Fibroblast of peridontal ligament (primary cell): ENCODE measurements at regions not wholly inside any gene's neighbourhood (a gene's known extent, or its start where the extent isn't known, plus 50 kb on each side); places are given as distances from the start of the nearest gene placed in this dataset.

Experiments
- DNase-seq: peaks from one replicate; pipeline ENCODE4 v3.0.0-alpha.2; 2010; ENCODE audit errors: extremely low read depth

- no peak for DNase-seq
Observed at GRCh38 chr22:48318575-48319320, 1508.9 kb downstream of the BRD1 start.

GRCh38 chr22:48318173-48318572, 1509.5 kb downstream of the BRD1 start:
- DNase-seq = no peak

GRCh38 chr22:48316257-48317250, 1511.1 kb downstream of the BRD1 start:
- no peak for DNase-seq

- DNase-seq = no peak
Observed at GRCh38 chr22:48315439-48316256, 1512.0 kb downstream of the BRD1 start.

DNA sequence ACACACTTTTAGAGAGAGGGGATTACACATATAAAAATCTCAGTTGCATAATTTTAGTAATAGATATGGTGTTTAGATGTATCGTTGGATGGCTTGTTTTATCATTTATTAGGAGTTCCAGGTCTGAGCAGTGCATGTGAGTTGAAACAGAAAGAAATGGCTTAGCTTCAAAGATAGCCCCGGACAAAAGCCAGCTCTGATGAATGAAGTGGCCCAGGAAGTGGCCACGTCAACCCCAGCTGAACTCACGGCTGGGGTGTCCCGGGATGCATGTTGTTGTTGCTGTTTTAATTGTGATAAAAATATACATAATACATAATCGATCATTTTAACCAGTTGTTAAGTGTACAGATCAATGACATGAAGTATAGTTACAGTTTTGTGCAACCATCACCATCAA, 1513.6 kb downstream of the BRD1 start:
- DNase-seq = no peak

DNA sequence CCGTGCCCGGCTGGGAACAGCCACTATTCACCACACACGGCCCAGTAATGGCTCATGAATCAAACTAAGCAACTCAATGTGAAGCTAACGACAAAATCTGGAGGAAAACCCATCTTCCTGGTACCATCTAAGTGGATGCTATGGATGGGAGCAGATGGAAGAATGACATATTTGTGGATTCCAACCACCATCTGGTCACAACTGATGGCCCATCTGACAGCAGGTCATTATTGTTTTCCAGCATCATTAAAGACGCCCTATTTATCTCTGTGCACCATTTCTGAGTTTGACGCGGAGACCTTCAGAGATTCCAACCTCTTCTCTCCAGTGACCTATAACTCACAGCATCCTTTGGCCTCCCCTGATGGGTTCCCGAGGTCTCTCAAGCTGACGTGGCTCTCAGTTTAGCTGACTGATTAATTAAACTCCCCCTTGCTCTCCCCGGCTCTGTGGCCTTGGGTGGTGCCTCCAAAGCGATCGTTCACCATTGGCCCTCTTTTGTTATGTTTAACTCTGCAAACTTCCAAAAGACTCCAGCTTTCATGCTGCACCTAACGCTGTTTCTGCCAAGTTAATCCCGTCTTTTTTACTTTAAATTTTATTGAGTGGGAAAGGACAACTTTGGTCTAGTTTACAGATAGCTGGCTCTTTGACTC, 1514.4 kb downstream of the BRD1 start:
- no peak for DNase-seq

DNA sequence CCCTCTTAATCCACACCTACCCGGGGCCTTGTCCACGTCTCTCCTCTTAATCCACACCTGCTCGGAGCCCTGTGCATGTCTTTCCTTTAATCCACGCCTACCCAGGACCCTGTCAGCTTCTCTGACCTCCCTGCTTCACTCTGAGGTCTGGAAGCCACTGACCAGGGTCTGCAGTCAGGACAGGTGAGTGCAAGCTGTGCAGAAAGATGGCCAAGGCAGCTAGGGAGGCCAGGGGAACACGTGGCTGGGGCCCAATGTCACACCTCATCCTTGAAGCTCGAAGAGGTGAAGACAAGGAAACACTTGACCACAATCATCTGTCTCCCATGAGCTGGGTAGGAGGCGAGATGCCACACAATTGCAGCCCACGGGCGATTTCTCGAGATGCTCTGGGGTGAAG, 1516.9 kb downstream of the BRD1 start:
- no peak for DNase-seq

- DNase-seq = no peak
Observed at GRCh38 chr22:48310289-48310688, 1517.4 kb downstream of the BRD1 start.

DNA sequence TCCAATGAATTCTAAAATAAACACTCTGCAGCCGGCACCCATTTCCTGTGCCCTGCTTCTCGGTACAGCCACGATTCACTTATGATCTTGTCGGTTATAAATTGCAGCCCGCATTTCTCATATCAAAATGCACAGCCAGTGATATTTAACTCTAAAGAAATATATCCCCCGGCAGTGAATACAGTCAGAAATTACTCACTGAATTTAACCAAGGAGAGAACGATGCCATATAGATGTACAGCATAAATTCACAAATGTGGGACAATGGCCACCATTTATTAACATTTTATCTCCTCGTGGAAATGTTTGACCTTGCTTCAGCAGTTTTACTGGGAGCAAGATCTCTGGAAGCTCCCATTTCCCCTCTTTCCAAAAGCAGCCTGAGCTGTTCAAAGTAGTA, 1517.8 kb downstream of the BRD1 start:
- no peak for DNase-seq

GRCh38 chr22:48309115-48309705, 1518.5 kb downstream of the BRD1 start:
- DNase-seq = no peak

GRCh38 chr22:48307931-48308330, 1519.7 kb downstream of the BRD1 start:
- DNase-seq = no peak

- no peak for DNase-seq
Observed at GRCh38 chr22:48306785-48307510, 1520.7 kb downstream of the BRD1 start.

DNA sequence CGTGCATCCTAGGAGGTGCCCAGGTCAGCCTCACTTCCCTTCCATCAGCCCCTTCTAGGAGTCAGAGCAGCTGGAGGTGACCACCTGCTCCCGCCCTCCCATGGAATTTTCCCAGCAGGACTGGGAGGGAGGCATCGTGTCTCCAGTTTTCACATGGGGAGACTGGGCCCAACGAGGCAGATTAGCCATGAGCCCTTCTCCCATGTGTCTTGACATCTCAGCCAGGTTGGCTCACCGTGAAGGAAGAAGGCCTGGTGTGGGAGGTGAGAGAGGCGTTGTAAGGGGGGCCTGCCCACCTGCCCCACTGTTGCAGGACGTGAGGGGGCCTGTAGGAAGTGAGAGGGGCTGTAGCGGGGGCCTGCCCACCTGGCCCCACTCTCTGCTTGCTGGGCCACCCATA, 1521.4 kb downstream of the BRD1 start:
- DNase-seq = no peak

DNA sequence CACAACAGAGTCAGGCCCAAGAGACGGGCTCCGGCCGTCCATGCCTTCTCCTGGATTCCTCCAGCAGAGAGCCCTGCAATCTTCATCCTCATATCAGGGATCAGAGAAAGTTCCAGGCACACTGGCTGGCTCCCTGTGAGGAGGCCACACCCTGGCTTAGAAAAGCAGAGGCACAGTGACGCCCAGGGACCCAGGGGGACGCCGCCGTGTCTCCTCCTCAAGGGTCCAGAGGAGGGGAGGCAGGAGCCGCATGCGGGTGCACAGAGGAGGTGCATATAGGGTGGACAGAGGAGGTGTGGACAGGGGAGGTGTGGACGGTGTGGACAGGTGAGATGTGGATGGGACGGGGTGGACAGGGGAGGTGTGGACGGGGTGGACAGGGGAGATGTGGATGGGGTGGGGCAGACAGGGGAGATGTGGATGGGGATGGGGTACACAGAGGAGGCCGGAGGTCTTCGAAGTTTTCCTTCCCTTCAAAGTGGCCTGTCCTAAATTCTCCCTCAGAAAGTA, 1521.9 kb downstream of the BRD1 start:
- DNase-seq = no peak

DNA sequence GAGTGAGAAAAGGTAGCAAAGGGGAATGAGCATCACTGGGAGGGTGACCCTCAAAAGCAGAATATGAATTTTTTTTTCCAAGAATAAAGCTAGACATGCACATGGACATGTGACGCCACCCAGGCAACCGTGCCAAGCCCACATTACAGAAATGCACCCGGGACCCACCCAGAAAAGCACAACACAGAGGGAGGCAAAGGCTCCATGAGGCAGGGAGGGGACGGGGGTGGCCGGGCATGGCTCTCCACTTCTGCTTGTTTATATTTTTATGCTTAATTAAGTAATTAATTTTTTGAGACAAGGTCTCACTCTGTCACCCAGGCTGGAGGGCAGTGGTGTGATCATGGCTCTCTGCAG, 1524.3 kb downstream of the BRD1 start:
- DNase-seq = no peak

GRCh38 chr22:48302657-48303368, 1524.9 kb downstream of the BRD1 start:
- no peak for DNase-seq

GRCh38 chr22:48301908-48302307, 1525.8 kb downstream of the BRD1 start:
- DNase-seq = no peak

GRCh38 chr22:48301421-48301820, 1526.3 kb downstream of the BRD1 start:
- DNase-seq = no peak

DNA sequence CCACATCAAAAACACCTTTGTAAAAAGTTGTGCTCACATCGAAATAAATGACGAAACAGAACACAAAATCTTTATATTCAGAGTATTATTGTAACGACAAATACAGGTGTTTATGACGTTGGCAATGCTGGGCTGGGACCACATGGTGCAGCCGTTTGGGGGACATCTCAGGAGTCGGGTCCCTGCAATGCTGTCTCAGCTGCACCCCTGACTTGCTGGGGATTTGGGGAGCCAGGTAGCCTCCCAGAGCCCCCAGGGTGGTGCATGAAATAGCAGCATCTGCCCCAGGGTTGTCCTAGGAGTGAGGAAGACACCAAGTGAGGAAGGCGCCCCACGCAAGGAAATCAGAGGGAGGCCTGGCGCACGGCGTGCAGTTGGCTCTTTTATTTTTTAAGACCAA, 1526.8 kb downstream of the BRD1 start:
- DNase-seq = no peak

DNA sequence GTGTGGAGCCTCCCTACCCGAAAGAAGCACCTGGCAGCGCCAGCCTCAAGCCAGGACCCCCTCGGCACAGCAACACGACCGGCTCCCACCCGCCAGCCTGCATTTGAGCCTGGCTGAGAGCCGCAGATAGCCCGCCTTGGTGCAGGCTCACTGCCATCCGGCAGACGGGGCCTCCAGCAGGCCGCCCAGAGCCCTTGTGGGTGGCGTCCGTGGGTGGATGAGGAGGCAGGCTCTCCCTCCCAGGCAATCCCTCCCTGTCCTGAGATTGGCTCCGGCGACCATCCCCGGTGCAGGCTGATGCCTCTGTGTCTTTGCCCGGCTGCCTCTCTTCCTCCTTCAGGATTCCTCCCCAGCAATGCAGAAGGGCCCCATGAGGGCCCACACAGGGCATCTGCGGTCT, 1527.9 kb downstream of the BRD1 start:
- DNase-seq = no peak
